GM19324 (cell line): ENCODE measurements at regions not wholly inside any gene's neighbourhood (a gene's known extent, or its start where the extent isn't known, plus 50 kb on each side); places are given as distances from the start of the nearest gene placed in this dataset.
"Not testable (repeated sequence)": the region's sequence is repeated elsewhere in the genome, so short reads cannot be mapped to it uniquely, and the experiment has no call there.

Experiments
- ATAC-seq: cut with Tn5 transposase; IDR thresholded peaks from one replicate; pipeline ENCODE4 v1.9.1; 2021; ENCODE audit warnings: mild to moderate bottlenecking, moderate library complexity; ENCODE audit not compliant: unreplicated experiment, low FRiP score

DNA sequence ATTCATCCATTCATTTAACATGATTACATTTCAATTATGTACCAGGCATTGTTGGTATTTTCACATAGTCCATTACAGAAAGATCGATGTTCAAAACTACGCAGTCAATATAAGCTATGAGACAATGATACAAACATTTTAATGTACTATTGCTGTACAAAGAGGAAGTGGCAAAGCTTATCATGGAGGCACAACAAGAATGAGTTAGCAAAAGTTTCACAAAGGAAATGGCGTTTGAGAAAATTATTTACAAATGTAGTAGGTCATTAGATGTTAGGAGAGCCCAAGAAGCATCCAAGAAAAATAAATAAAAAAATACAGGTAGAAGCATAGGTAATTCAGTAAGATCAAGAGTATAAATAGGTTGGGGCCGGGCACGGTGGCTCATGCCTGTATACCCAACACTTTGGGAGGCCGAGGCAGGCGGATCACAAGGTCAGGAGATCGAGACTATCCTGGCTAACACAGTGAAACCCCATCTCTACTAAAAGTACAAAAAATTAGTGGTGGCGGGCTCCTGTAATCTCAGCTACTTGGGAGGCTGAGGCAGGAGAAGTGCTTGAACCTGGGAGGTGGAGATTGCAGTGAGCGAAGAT is 1730.8 kb upstream of the CELF4 start:
- no peak for ATAC-seq

DNA sequence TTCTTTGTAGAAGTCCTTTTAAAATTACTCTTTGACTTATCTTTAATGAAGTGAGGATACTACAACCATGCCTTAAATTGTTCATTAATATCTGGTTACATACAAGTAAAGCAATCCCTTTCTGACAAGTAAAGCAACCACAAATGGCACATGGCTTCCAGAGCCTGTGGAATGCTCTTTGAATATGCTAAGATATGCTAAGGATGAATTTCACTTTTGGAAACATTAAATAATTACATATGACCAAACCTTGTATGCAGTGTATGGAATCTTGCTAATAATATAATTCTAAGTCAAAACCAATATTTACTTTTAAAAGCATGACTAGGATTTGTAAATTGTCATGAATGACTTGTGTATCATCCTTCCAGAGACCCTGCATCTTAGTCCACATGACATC is 1711.2 kb upstream of the CELF4 start:
- ATAC-seq = no peak

DNA sequence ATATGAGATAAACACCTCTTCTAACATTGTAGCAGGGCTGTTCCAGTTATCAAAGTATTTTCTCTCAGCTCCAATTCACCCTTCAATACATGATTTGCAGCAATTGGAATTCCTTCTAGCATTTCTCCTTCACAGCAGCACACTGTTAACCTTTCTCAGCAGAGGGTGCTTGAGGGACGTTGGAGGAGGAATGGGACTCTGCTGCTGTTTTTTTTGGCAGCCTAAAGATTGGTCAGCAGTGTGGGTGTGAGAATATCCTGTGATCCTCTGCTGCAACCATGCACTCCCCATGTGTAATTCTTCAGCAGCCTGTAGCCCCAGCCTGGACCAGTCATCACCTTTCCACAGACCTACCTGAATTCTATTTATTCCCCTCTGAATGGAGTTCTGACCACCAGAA is 1708.9 kb upstream of the CELF4 start:
- ATAC-seq = no peak

DNA sequence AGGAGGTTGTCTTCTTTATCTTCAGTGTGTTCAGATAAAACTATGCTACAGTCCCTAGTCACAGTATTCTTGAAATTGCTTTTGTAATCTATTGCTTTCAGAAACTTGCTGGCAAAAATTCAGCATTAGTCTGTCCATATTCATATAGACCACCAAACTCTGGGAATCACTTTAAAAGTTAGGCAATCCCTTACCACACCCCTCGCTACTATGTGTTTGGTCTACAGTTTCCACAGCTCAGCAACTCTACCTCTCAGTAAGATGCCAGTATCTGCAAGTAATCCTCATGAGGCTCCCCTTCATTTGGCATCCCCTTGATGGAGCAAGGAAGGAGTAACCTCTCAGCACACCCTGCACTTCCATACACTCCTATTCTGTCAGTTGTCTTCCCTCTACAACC is 1706.6 kb upstream of the CELF4 start:
- no peak for ATAC-seq

DNA sequence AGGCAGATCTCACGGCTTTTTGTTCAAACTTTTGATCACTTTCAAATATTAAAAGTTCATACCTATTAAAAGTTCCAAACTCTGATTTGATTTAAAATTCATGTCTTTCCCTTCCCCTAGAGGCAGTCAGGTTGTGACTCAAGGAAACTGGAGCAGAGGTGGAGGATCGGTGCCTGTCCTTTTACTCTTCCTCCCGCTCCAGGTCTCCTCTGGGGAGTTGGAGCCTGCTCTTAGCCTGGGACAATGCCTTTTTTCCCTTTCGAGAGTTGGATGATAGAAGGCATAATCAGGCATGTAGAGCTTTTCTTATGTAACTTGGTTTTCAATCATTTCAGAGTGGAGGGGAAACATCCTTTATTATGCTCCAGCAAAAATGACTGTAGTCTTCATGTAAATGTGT is 1706.1 kb upstream of the CELF4 start:
- ATAC-seq = no peak

DNA sequence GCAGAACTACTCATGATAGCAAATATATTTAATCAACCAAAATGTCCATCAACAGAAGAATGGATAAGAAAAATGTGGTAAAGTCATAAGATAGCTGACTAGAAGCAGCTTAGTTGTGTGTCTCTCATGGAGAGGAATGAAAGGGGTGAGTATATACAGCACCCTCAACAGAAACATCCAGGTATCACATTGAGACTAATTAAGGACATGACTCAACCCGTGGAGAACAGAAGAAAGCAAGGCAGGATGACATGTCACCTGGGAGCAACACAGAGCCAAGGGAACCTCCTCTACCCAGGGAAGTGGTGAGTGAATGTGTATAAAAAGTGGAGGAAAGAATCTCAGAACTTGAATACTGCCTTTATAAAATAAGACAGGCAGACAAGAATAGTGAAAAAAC is 1695.0 kb upstream of the CELF4 start:
- no peak for ATAC-seq

DNA sequence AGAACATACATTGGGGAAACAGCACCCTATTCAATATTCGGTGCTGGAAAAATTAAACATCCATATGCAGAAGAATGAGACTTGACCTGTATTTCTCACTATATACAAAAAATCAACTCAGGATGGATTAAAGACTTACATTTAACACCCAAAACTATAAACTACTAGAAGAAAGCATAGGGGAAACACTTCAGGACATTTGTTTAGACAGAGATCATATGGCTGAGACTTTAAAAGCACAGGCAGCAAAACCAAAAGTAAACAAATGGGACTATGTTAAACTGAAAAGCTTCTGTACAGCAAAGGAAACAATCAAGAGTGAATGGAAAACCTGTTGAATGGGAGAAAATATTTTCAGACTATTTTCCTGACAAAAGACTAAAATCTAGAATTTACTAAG is 1694.1 kb upstream of the CELF4 start:
- no peak for ATAC-seq

DNA sequence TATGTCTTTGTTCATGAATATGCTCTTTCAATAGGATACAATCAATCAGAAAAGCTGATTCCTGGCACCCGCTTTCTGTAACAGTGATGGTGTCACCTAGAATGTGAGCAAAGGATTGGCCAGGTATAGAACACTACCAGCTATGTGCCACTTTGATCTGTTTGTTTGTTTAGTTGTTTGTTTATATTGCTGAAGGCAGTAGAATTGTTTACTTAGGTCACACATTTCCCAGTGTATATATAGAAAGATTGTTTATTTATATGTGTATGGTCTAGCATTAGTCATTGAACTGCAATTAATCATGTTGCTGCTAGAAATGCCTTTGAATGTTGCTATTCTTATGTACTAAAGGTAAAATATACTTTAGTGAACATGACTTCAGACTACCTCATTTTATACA is 1678.6 kb upstream of the CELF4 start:
- ATAC-seq = no peak

DNA sequence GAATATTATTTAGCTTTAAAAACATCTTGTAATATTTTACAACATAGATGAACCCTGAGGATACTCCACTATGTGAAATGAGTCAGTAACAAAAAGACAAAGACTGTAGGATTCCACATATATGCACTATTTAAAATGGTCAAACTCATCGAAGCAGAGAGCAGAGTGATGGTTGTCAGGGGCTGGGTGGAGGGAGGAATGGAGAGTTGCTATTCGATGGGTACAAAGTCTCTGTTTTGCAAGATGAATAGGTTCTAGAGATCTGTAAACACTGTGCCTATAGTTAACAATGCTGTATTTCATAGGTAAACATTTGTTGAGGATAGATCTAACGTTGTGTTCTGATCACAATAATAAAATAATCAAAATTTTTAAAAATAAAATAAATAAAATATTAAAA is 1675.9 kb upstream of the CELF4 start:
- ATAC-seq = no peak

DNA sequence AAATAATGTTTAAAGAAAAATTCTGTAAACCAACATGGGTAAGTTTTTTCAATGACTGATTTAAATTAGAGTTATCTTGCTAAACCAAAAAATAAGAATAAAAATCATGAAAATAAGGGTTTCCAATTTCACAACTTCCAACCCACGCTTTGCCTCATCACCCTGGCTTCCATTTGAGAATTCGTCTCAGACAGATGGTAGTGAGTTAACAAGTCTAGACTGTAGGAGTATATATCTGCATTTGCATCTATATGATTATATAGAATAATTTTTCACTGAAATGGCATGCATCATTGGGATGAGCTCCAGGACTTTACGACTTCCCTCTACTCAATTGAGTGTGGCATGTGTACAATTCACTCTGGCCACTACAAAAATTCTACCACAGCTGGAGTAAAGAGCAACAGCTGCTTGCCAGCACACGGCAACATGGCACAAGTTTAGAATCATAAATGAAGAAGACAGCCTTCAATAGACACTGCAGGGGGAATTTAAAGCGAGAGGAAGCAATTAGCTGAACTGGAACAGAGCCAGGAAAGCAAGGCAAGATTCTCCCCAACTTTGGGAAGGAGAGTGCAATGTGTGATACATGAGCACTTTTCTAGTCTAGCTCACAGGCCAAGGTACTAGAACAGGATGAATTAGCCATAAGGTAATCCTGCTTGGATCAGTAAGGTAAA is 1673.5 kb upstream of the CELF4 start:
- ATAC-seq = no peak

DNA sequence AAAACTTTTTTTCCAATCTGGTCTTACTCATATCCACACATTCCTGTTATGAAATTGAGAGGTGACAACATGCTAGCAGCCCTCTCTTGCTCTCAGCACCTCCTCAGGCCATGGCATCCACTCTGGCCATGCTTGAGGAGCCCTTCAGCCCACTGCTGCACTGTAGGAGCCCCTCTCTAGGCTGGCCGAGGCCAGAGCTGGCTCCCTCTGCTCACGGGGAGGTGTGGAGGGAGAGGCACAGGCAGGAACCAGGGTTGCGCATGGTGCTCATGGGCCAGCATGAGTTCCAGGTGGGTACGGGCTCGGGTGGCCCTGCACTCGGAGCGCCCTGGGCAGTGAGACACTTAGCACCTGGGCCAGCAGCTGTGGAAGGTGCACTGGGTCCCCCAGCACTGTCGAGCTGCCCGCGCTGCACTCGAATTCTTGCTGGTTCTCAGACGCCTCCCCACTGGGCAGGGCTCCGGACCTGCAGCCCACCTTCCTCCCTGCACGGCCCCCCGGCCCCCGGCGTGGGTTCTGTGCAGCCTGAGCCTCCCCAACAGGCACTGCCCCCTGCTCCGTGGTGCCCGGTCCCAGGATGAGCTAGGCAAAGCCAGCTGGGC is 1669.6 kb upstream of the CELF4 start:
- no peak for ATAC-seq

DNA sequence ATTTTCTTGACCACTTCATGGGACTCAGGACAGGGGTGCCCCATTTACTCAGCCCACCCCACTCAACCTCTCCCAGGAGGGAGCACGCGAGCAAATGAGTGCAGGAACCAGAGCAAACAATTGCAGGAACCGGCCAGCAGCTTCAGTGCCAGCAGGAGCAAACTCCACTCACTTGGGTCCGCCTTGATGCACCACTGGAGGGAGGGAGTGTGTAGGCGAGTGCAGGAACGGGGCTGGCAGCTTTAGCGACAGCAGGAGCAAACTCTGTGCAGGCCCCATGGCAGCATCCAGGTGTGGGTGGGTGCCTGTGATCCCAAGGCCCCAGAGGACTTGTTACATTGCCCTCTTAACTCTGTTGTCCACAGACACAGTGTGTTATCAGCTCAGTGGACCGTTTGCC is 1667.3 kb upstream of the CELF4 start:
- no peak for ATAC-seq

DNA sequence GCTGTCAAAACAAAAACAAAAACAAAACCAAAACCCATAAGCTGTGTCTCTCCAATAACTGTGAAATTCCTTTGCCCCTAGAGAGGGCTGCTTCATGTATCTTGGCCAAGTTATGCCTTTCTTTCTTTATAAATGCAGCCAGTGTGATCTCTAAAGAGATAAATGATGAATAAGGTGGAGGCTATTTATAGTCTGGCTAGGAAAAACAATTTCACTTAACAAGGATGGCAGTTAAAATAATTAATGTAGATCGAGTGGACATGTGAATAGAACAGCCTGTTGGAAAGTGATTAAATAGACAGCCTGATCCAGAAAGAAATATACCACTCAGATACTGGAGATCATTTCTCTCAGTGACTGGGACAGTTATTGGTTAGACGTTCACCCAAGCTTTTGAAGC is 1666.9 kb upstream of the CELF4 start:
- ATAC-seq = no peak

DNA sequence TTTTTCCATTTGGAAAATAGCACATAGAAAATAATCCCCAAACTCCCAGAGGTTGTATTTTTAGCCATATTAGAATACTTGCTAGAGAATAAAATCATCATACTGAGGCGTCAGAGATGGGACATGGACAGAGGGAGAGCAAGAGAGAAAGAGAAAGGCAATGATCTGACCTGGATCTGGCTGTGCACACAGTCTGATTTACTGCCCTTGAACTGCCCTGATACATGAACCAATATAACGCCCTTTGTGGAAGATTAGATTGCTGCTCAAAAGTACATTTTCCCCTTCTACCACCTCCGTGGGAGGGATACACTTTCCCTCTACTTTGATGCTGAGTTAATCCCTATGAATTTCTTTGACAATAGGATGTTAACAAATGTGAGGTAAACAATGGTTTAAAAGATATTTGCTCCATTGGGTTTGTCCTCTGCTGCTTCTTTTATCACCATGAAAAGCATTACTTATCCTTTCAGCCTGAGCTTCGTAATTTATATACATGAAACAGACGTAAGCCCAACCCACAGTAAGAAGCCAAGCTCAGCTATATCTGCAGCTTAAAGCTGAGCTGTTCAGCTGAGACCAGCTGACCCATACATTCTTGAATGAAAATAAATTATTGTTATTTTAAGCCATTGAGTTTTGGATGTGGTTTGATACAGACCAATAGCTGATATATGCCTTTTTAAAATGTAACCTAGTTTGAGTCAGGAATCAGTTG is 1664.6 kb upstream of the CELF4 start:
- no peak for ATAC-seq

DNA sequence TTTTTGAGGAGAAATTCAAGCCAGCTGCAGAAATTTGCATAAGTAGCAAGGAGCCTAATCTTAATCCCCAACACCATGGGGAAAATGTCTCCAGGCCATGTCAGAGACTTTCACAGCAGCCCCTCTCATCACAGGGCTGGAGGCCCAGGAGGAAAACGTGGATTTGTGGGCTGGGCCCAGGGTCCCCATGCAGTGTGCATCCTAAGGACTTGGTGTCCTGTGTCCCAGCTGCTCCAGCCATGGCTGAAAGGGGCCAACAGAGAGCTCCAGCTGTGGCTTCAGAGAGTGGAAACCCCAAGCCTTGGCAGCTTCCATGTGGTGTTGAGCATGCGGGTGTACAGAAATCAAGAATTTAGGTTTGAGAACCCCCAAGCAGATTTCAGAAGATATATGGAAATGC is 1662.2 kb upstream of the CELF4 start:
- not testable (repeated sequence) for ATAC-seq

DNA sequence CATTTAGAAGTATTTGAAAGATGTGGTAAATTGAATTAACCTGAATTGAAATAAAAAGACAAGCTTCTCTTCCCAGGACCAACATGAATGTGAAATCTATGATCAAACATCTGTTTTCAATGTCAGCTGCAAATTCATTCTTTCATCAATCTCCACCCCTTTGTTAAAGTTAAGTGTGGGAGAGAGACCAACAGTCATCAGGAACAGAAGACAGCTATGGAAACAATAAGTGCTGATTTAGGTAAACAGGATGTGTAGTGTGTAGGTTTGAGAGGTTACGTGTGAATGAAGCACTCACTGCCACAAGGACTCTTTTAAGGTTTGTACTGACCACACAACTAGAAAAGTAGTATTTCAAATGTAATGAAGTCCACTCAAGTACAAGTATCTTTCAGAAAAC is 1659.8 kb upstream of the CELF4 start:
- ATAC-seq = no peak

DNA sequence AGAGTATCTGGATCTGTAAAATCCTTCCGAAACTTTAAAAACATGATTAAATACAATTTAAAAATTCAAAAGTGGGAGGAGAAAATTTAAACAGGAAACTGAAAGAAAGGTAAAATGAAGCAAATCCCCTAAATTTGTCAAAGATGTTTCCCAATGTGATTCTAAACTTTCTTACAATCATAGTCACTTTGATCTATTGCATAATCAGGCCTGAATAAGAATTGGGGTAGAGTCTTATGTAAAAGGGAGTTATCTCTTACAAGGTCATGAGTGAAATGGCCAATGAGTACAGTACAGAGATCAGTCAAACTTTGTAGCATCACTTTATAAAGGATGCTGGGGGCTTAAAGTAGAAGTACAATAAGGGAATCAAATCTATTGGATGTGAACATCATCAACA is 1657.7 kb upstream of the CELF4 start:
- no peak for ATAC-seq

DNA sequence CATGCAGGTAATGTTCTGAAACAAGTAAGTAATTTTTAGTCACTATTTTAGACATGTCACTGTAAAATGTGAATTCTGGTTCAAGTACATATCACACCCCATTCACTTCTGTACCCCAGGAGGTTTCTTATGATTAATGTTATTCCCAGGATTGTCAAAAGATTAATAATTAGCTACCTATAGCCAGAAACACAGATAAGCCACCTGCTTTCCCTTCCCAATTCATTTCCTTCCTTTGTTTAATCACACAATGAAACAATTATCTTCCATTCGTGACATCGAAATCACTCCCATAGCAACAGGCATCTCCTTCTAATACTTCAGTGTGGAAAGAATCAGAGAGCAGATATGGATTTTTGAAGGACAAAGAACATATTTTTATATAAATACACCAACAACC is 1650.3 kb upstream of the CELF4 start:
- no peak for ATAC-seq

DNA sequence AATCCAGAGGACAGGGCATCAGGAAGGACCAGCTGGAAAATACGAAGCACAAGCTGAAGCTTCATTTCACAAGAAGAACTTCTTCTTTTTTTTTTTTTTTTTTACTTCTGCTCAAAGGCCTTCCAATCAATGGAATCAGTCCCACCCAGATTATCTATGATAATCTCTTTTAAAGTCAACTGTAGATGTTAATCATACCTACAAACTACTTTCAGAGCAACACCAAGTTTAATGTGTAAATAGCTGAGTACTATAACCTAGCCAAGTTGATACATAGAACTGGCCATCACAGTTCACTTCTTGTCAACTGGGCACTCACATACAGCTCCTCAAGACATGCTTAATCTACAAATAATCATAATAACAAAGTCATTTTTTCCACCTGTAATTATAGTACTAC is 1645.9 kb upstream of the CELF4 start:
- no peak for ATAC-seq

DNA sequence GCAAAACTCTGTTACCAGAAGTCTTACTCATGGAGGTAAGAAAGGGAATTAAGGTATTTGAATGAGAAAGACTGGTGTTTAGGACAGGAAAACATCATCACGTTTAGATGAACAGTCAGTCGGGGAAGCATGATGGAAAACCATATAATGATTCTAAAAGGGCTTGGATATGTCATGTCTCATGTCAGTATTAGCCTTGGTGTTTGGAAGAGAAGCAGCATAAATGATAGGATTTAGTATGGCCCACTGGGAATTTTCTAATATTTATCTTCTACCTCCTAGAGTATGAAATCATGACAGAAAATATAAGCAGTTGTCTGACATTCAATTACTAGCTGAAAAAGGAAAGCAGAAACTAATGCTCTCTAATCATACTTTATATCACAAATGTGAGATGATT is 1643.6 kb upstream of the CELF4 start:
- ATAC-seq = no peak

DNA sequence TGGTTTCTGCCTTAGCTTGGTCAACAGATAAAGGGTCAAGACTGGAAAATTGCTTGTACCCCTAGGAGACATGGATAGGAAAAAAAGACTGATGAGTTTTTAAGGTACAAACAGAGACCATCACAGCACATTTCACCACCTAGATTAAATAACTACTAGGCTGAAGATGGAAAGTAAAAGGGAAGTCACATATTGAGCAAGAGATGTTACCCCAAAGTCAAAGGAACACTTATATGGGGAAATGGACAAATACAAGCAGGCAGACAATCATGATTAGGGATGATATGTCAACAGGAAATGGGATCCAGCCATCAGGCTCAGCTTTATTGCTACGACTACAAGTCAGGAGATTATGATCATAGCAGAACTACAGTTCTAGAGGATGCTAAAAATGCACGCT is 1643.1 kb upstream of the CELF4 start:
- ATAC-seq = no peak

DNA sequence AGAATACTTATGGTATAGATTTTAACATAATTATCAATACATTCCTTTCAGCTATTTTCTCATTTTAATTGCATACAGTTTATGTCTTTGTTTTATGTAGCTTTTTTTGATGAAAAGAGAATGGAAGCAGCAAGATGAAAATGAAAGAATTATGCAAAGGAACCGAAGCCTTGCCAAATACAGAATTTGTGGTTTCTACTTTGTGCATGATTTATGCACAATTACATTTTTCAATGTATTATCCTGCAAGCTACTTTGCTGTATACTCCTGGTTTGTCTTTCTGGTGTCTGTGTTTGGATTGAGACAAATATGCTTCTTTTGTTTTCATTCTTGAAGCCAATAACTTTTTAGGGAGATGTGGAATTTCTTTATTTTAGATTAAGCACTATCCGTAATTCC is 1642.6 kb upstream of the CELF4 start:
- ATAC-seq = no peak
